A673 (cell line): ENCODE measurements at regions not wholly inside any gene's neighbourhood (a gene's known extent, or its start where the extent isn't known, plus 50 kb on each side); places are given as distances from the start of the nearest gene placed in this dataset.

Source experiments
- BruUV-seq: library from RNA; stranded (reverse); fragments of 400-500 nt; replicated peaks from 2 replicates; lab custom pipeline; 2021; lab: Mats Ljungman, UMichigan
- CTCF ChIA-PET: fragments of 300-600 bp; sonication (Branson Sonifier 250); formaldehyde crosslinking; loops from one replicate; lab custom pipeline; 2022; ENCODE audit warnings: antibody characterized with exemption; lab: Charles Lee
- POLR2A ChIA-PET: fragments of 300-600 bp; sonication (Branson Sonifier 250); formaldehyde crosslinking; loops from one replicate; lab custom pipeline; 2022; ENCODE audit warnings: antibody characterized with exemption; ENCODE audit not compliant: low non-redundant PET; lab: Charles Lee
- DNase-seq: peaks from one replicate; pipeline ENCODE4 v3.0.0-alpha.2; 2015; ENCODE audit warnings: low spot score
- H3K27ac ChIP-seq: fragments of 200-600 bp; sonication (generic); 2 replicates; pipeline ENCODE4 v1.5.1; 2016; ENCODE audit warnings: mixed run types, low read depth, mild to moderate bottlenecking, mixed read lengths, antibody characterized with exemption, low read length; ENCODE audit not compliant: poor library complexity, severe bottlenecking
- H3K27me3 ChIP-seq: fragments of 200-600 bp; sonication (generic); replicated peaks from 2 replicates; pipeline ENCODE4 v1.6.1; 2017; ENCODE audit warnings: mixed run types, low read depth, mild to moderate bottlenecking, mixed read lengths, antibody characterized with exemption, low read length; ENCODE audit not compliant: insufficient read depth, poor library complexity
- H3K36me3 ChIP-seq: fragments of 200-600 bp; sonication (generic); 2 replicates; pipeline ENCODE4 v1.6.1; 2016; ENCODE audit warnings: mixed run types, mild to moderate bottlenecking, mixed read lengths, antibody characterized with exemption, low read length; ENCODE audit not compliant: insufficient read depth, poor library complexity, severe bottlenecking
- H3K4me1 ChIP-seq: fragments of 200-600 bp; sonication (generic); 2 replicates; pipeline ENCODE4 v1.6.1; 2017; ENCODE audit warnings: mixed run types, mild to moderate bottlenecking, mixed read lengths, antibody characterized with exemption, low read length; ENCODE audit not compliant: insufficient read depth, poor library complexity, severe bottlenecking
- H3K4me3 ChIP-seq: fragments of 200-600 bp; sonication (generic); 2 replicates; pipeline ENCODE4 v1.5.1; 2016; ENCODE audit warnings: low read depth, mixed run types, mild to moderate bottlenecking, mixed read lengths, low read length; ENCODE audit not compliant: poor library complexity, severe bottlenecking
- H3K9me3 ChIP-seq: fragments of 200-600 bp; sonication (generic); 2 replicates; pipeline ENCODE4 v1.6.1; 2016; ENCODE audit warnings: mixed run types, low read depth, mild to moderate bottlenecking, mixed read lengths, antibody characterized with exemption, low read length; ENCODE audit not compliant: poor library complexity, severe bottlenecking
- EZH2 ChIP-seq: fragments of 200-600 bp; sonication (generic); IDR thresholded peaks from 2 replicates; pipeline ENCODE4 v1.6.1; 2017; ENCODE audit warnings: borderline replicate concordance, low read depth, mild to moderate bottlenecking, mixed read lengths, antibody characterized with exemption, low read length; ENCODE audit not compliant: poor library complexity, severe bottlenecking
- intact Hi-C: fragments of 100-400 bp; cut with micrococcal nuclease; formaldehyde crosslinking; loops from one replicate; pipeline ENCODE4 v1.10.0; 2022; ENCODE audit not compliant: unreplicated experiment
- TF ChIP-seq, protein P1 (sequence below): fragments of 300-800, 200-600 bp; sonication (generic); conservative IDR thresholded peaks from 2 replicates; pipeline ENCODE4 v1.5.1; 2017; ENCODE audit warnings: low read depth, mild to moderate bottlenecking, antibody characterized with exemption, low read length, moderate library complexity, mixed read lengths

DNA sequence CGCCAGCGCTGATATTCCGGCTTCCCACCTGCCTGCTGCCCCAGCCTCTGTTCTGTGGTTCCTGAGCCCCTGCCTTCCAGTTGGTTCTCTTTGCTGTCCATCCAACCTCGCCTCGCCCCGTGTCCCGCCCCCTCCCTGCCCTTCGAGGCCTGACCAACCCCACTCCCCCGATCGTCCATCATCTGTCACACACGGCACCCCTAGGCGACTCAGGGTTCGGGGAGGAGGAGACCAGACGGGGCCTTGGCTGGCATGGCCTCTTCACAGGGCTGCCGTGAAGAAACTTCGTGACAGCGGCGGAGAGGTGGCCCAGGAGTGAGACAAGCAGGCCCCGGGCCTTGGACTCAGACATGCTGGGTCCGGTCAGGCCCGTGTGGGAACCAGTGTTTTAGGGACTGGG, 226.1 kb downstream of the QKI start:
- H3K27me3 ChIP-seq = no peaks in the 10 kb centered on the region
- no peak overlapping the region for H3K27ac ChIP-seq
- intact Hi-C loops = no loop called here
- H3K4me1 ChIP-seq = no peaks in the 10 kb centered on the region
- ChIA-PET POLR2A (no interaction called here), CTCF (no interaction called here)
- DNase-seq = no peak
- H3K9me3 ChIP-seq = no peaks in the 10 kb centered on the region
- no TSS peak for BruUV-seq
- no peak overlapping the region for H3K4me3 ChIP-seq
- TF ChIP-seq, protein P1, sequence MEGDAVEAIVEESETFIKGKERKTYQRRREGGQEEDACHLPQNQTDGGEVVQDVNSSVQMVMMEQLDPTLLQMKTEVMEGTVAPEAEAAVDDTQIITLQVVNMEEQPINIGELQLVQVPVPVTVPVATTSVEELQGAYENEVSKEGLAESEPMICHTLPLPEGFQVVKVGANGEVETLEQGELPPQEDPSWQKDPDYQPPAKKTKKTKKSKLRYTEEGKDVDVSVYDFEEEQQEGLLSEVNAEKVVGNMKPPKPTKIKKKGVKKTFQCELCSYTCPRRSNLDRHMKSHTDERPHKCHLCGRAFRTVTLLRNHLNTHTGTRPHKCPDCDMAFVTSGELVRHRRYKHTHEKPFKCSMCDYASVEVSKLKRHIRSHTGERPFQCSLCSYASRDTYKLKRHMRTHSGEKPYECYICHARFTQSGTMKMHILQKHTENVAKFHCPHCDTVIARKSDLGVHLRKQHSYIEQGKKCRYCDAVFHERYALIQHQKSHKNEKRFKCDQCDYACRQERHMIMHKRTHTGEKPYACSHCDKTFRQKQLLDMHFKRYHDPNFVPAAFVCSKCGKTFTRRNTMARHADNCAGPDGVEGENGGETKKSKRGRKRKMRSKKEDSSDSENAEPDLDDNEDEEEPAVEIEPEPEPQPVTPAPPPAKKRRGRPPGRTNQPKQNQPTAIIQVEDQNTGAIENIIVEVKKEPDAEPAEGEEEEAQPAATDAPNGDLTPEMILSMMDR = no peak
- TF ChIP-seq EZH2 = no peak
- no peaks in the 10 kb centered on the region for H3K36me3 ChIP-seq

- H3K4me1 ChIP-seq = no peaks in the 10 kb centered on the region
- intact Hi-C loops = no loop called here
- H3K27ac ChIP-seq = no peak overlapping the region
- TF ChIP-seq EZH2 = no peak
- TF ChIP-seq, protein P1 = no peak
- POLR2A ChIA-PET = no interaction called here
- H3K36me3 ChIP-seq = no peaks in the 10 kb centered on the region
- DNase-seq = no peak
- H3K9me3 ChIP-seq = no peaks in the 10 kb centered on the region
- CTCF ChIA-PET = no interaction called here
- no peaks in the 10 kb centered on the region for H3K27me3 ChIP-seq
- no TSS peak for BruUV-seq
- H3K4me3 ChIP-seq = no peak overlapping the region
These were observed 223.0 kb downstream of the QKI start for GRCh38 chr6:163637524-163637923.

GRCh38 chr6:163635731-163636364, 221.3 kb downstream of the QKI start:
- CTCF ChIA-PET = no interaction called here
- intact Hi-C loops = no loop called here
- no peak for TF ChIP-seq EZH2
- TF ChIP-seq, protein P1 = no peak
- Histone ChIP-seq H3K4me1 (no peaks in the 10 kb centered on the region), H3K27me3 (no peaks in the 10 kb centered on the region), H3K9me3 (no peaks in the 10 kb centered on the region), H3K36me3 (no peaks in the 10 kb centered on the region), H3K4me3 (no peak overlapping the region), H3K27ac (no peak overlapping the region)
- POLR2A ChIA-PET = no interaction called here
- DNase-seq = no peak
- BruUV-seq = no TSS peak
